ENCODE measurements at regions not wholly inside any gene's neighbourhood (a gene's known extent, or its start where the extent isn't known, plus 50 kb on each side); places are given as distances from the start of the nearest gene placed in this dataset.

GRCh38 chr4:67014592-67014991, 530.7 kb downstream of the CENPC start:
- TF ChIP-seq EZH2 (IDR thresholded peaks at IDR 0.05; ENCODE audit: borderline replicate concordance, low read depth, low read length, poor library complexity, severe bottlenecking) (no peak), CTCF (conservative IDR thresholded peaks at IDR 0.05; ENCODE audit: low read depth, low read length) (no peak)
